GM10266 (cell line): ENCODE measurements at regions not wholly inside any gene's neighbourhood (a gene's known extent, or its start where the extent isn't known, plus 50 kb on each side); places are given as distances from the start of the nearest gene placed in this dataset.

Experiments used
- DNase-seq: peaks from one replicate; pipeline ENCODE4 v3.0.0; 2012; ENCODE audit errors: extremely low spot score
- CTCF ChIP-seq: IDR thresholded peaks from 2 replicates; pipeline ENCODE4 v1.5.1; 2012; ENCODE audit warnings: mild to moderate bottlenecking, low read depth; ENCODE audit not compliant: control insufficient read depth, insufficient read depth; ENCODE audit errors: missing control alignments

GRCh38 chr9:95769909-95770433, 105.5 kb upstream of the ERCC6L2 start:
- TF ChIP-seq CTCF, result no peak
- DNase-seq, result no peak

GRCh38 chr9:95769473-95769872, 106.0 kb upstream of the ERCC6L2 start:
- DNase-seq, result no peak
- no peak for TF ChIP-seq CTCF

- no peak for TF ChIP-seq CTCF
- DNase-seq, result no peak
Measured at GRCh38 chr9:95766906-95767305, 108.6 kb upstream of the ERCC6L2 start.

- TF ChIP-seq CTCF, result no peak
- no peak for DNase-seq
Measured at GRCh38 chr9:95764533-95765319, 110.8 kb upstream of the ERCC6L2 start.

- no peak for TF ChIP-seq CTCF
- no peak for DNase-seq
Measured at GRCh38 chr9:95763983-95764382, 111.5 kb upstream of the ERCC6L2 start.

GRCh38 chr9:95763006-95763405, 112.5 kb upstream of the ERCC6L2 start:
- no peak for DNase-seq
- no peak for TF ChIP-seq CTCF

GRCh38 chr9:95762322-95762721, 113.2 kb upstream of the ERCC6L2 start:
- TF ChIP-seq CTCF, result no peak
- DNase-seq, result no peak
